Skeletal muscle satellite cell (primary cell): ENCODE measurements at regions not wholly inside any gene's neighbourhood (a gene's known extent, or its start where the extent isn't known, plus 50 kb on each side); places are given as distances from the start of the nearest gene placed in this dataset.

Experiments used
- H3K27me3 ChIP-seq: 2 replicates; pipeline ENCODE4 v1.7.0; 2013; ENCODE audit warnings: low read length; ENCODE audit not compliant: control insufficient read depth, insufficient read depth
- H3K36me3 ChIP-seq: 2 replicates; pipeline ENCODE4 v1.7.0; 2013; ENCODE audit warnings: mild to moderate bottlenecking, control low read depth, low read length; ENCODE audit not compliant: insufficient read depth
- H3K4me1 ChIP-seq: 2 replicates; pipeline ENCODE4 v1.7.0; 2013; ENCODE audit warnings: low read length; ENCODE audit not compliant: control insufficient read depth, insufficient read depth
- H3K4me2 ChIP-seq: 2 replicates; pipeline ENCODE4 v1.7.0; 2013; ENCODE audit warnings: mild to moderate bottlenecking, low read length
- H3K4me3 ChIP-seq: 2 replicates; pipeline ENCODE4 v1.7.0; 2013; ENCODE audit warnings: low read length
- H3K9ac ChIP-seq: 2 replicates; pipeline ENCODE4 v1.7.0; 2013; ENCODE audit warnings: mild to moderate bottlenecking, low read depth, low read length, moderate library complexity
- H3K9me3 ChIP-seq: replicated peaks from 2 replicates; pipeline ENCODE4 v1.7.0; 2013; ENCODE audit warnings: mild to moderate bottlenecking, control low read depth, low read length

DNA sequence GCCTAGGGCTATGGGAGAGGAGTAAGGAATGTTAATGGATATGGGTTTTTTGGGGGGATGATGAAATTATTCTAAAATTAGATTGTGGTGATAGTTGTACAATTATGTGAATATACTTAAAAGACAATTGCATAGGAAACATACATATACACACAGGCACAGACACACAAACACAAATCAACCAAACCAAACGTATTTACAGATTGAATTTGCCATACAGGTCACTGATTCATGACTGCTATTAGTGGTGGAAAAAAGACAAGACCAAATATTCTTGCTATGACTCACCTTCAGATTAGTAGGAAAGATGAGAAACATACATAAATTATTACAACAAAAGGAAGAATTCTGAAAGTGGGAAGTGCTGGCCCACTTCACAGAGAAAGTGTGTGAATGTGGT is 85.3 kb downstream of the C3orf38 start:
- Histone ChIP-seq H3K27me3 (no peaks in the 10 kb centered on the region), H3K9me3 (no peaks in the 10 kb centered on the region), H3K4me1 (no peaks in the 10 kb centered on the region), H3K9ac (no peak overlapping the region), H3K4me3 (no peak overlapping the region), H3K36me3 (no peaks in the 10 kb centered on the region), H3K4me2 (no peak overlapping the region)

DNA sequence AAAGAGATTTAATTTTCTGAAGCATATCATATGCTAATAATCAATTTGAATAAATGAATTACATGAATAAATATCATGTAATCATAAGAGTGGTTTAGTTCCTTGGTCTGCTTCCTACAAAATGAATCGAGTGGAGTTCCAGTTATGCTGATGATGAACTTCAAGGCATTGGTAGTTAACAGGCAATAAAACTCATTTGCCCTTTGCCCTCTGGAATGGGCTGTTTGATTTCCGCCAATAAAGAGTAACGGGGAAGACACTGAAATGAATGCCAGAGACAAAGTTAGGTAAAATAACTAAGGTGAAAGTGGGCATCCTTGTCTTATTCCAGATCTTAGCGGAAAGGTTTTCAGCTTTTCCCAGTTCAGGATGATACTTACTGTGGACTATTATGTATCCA is 90.1 kb downstream of the C3orf38 start:
- Histone ChIP-seq H3K27me3 (no peaks in the 10 kb centered on the region), H3K36me3 (no peaks in the 10 kb centered on the region), H3K9ac (no peak overlapping the region), H3K4me1 (no peaks in the 10 kb centered on the region), H3K4me3 (no peak overlapping the region), H3K4me2 (no peak overlapping the region), H3K9me3 (no peaks in the 10 kb centered on the region)

DNA sequence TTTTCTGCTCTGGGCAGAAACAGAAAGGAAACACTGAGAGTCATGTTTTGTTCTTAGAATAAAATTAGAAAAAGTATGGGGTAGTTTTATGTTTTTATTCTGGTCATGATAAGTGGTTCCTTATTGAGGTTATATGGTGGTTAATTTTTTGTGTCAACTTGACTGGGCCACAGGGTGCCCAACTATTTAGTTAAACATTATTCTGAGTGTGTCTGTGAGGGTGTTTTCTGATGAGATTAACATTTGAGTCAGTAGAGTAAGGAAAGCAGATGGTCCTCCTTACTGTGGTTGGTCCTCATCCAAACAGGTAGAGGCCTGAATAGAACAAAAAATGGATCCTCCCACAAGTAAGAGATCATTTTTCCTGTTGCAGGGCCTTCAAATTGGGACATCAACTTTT is 98.9 kb downstream of the C3orf38 start:
- H3K4me1 ChIP-seq: no peaks in the 10 kb centered on the region
- H3K9me3 ChIP-seq: no peaks in the 10 kb centered on the region
- no peak overlapping the region for H3K4me2 ChIP-seq
- H3K4me3 ChIP-seq: no peak overlapping the region
- no peaks in the 10 kb centered on the region for H3K36me3 ChIP-seq
- H3K27me3 ChIP-seq: no peaks in the 10 kb centered on the region
- H3K9ac ChIP-seq: no peak overlapping the region

DNA sequence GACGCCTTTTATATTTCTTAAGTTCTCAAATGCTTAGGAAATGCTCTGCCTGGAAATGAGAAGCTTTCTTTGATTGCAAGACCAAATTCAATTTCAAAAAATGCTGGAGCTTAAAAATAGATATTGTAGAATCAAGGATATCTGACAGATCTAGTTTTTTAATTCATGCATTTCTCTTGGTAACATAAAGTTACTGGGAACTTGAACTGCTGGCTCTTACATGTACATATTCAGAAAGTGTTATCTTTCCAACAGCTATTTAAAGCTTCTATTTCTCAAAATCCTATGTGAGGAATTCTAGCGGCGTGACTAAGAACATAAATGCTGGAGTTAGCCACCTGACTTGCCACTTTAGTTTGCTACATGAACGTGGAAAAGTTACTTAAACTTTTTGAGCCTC is 109.3 kb downstream of the C3orf38 start:
- Histone ChIP-seq H3K9ac (no peak overlapping the region), H3K4me3 (no peak overlapping the region), H3K27me3 (peaks cover 5% of the 10 kb centered on the region), H3K36me3 (no peaks in the 10 kb centered on the region), H3K4me1 (no peaks in the 10 kb centered on the region), H3K4me2 (no peak overlapping the region), H3K9me3 (no peaks in the 10 kb centered on the region)

DNA sequence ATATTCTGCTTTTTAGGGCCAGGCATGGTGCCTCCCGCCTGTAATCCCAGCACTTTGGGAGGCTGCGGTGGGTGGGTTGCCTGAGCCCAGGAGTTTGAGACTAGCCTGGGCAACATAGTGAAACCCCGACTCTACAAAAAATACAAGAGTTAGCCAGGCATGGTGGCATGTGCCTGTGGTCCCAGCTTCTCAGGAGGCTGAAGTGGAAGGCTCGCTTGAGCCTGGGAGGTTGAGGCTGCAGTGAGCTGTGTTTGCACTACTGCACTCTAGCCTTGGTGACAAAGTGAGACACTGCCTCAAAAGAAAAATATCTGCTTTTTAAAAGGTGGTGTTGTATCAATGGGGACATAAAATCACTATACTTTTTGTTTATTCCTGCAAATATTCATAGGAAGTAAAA is 112.8 kb downstream of the C3orf38 start:
- Histone ChIP-seq H3K9me3 (no peaks in the 10 kb centered on the region), H3K36me3 (no peaks in the 10 kb centered on the region), H3K4me2 (no peak overlapping the region), H3K4me1 (no peaks in the 10 kb centered on the region), H3K9ac (no peak overlapping the region), H3K4me3 (no peak overlapping the region), H3K27me3 (peaks cover 4% of the 10 kb centered on the region)

DNA sequence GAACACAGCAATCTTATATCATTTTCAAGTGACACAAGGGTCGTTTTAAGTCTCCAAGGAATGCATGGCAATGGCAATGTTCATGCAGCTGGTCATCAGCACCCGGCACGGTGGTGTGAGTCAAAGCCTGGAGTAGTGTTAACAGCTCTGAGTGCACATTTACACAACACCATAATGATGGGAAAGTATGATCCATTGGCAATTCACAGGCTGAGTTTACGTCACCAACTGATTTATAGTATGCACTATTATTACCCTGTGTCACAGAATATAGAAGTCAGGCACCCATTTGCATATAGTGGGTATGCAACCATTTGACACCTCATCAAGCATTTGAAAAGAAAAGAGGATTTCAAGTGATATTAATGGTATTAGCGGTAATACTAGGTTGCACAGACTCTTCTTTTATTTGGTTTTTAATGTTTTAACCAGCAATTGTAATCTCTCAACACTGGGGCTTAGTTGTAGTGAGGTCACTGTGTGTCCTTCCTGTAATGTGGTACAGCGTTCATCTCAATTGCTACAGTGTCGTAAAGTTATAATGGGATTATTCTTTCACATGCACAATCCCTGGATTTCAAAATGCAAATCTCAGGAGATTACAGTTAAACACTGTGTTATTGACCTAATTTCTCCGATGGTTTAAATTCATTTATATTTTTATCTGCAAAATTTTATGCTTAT is 113.8 kb downstream of the C3orf38 start:
- Histone ChIP-seq H3K36me3 (no peaks in the 10 kb centered on the region), H3K27me3 (peaks cover 4% of the 10 kb centered on the region), H3K9ac (no peak overlapping the region), H3K4me2 (no peak overlapping the region), H3K9me3 (no peaks in the 10 kb centered on the region), H3K4me1 (no peaks in the 10 kb centered on the region), H3K4me3 (no peak overlapping the region)

DNA sequence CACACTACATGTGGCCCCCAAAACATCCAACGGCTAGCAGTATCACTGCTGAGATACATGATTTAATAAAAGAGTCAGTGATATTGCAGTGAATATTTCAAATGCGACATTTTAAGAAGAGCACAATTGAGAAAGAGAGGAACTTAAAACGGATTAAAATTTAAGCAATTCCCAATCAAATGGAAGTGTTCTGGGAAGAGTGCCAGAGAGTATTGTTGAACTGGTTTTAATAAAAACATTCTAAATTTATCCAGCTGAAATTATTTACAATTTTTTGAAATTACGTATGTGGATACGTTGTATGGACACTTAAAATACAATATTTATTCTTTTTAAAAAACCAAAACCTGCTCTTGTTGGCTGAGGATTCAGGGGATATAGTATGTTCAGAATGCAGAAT is 117.7 kb downstream of the C3orf38 start:
- Histone ChIP-seq H3K4me2 (no peak overlapping the region), H3K9me3 (no peaks in the 10 kb centered on the region), H3K4me1 (no peaks in the 10 kb centered on the region), H3K4me3 (no peak overlapping the region), H3K9ac (no peak overlapping the region), H3K27me3 (no peaks in the 10 kb centered on the region), H3K36me3 (no peaks in the 10 kb centered on the region)

DNA sequence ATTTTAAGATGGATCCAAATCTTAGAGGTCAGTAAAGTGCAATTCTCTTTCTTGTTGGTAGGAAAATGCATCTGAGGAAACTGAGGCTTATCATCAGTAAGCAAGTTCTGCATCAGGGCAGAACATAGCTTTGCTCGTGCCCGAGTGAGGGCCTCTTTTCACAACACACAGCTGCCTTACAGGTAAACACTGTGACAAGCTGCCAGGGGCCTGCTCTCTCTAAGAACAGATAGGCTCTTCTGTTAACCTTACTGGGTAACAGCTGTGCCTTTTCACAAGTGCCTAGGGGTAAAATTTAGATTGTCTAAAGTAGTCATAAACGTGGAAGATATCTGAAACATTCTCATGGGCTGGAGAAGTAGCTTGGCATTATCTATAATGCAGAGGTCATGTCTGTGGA is 118.1 kb downstream of the C3orf38 start:
- Histone ChIP-seq H3K36me3 (no peaks in the 10 kb centered on the region), H3K9me3 (no peaks in the 10 kb centered on the region), H3K4me2 (no peak overlapping the region), H3K4me1 (no peaks in the 10 kb centered on the region), H3K4me3 (no peak overlapping the region), H3K9ac (no peak overlapping the region), H3K27me3 (no peaks in the 10 kb centered on the region)

DNA sequence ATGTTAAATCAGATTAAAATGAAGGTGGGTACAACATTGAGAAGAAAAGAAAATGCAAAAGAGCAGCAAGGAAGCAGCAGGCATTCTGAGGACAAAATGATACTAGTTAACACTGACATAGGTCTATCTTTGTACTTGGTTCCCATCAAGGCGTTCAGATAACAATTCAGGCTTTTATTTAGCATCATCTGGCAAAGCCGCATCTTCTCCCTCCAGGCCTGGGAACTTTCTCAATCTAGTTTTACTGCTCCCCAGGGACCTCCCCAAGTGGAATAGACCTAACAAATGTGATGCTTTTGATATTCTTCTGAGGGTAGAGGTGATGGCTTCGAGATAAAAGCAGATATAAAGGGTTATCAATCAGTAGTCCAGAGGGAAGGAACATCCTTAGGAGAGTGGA is 130.6 kb downstream of the C3orf38 start:
- Histone ChIP-seq H3K27me3 (no peaks in the 10 kb centered on the region), H3K4me1 (no peaks in the 10 kb centered on the region), H3K4me2 (no peak overlapping the region), H3K9ac (no peak overlapping the region), H3K4me3 (no peak overlapping the region), H3K9me3 (no peaks in the 10 kb centered on the region), H3K36me3 (no peaks in the 10 kb centered on the region)

DNA sequence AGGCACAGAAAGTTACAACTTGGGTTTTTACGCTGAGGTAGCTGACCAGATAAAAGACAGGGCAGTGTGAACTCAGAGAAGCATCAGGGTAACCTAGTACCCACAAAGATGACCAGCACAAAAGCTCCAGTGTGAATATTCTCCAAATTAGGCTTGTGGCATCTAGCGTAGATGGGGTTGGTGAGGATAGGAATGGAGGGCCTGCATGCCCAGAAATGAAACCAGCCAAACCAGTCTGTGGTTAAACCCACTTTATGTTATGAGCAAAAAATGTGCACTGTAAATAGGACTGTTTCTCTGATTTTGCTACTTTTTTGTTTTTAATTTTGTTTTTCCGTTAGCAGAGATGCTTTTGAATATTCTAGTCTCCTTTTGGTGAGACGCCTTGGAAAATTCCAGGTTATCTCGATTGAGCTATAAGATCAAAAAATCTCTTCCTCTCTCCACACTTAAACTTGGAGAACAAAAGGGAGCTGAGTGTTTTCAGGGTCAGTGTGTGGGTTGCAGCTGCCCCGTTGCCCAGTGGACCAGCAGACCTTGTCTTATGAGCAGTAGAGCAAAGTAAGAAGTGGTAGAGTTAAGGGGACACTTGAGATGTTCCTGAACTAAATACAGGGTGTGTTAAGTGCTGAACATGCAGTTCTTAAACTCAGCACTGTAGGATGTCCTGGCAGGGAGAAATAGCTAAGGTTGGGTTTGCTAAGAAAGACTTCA is 132.9 kb downstream of the C3orf38 start:
- Histone ChIP-seq H3K9ac (no peak overlapping the region), H3K4me1 (no peaks in the 10 kb centered on the region), H3K9me3 (no peaks in the 10 kb centered on the region), H3K4me2 (no peak overlapping the region), H3K4me3 (no peak overlapping the region), H3K36me3 (no peaks in the 10 kb centered on the region), H3K27me3 (no peaks in the 10 kb centered on the region)

DNA sequence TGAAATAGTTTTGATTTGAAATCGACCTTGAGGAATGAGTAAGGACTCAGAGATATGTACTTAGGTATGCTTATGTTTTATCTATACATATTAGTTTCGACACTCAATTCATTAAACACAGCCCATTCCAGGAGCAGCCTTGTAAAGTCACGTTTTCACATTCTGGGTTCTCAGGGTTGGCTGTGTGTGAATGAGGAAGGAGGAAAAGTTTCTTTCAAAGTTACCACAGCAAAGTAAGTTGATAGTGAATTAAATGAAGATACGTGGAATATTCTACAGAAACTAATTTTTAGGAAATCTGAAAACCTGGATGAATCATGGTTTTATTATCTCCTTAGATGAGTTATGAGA is 133.5 kb downstream of the C3orf38 start:
- Histone ChIP-seq H3K36me3 (no peaks in the 10 kb centered on the region), H3K4me3 (no peak overlapping the region), H3K4me1 (no peaks in the 10 kb centered on the region), H3K9me3 (no peaks in the 10 kb centered on the region), H3K4me2 (no peak overlapping the region), H3K9ac (no peak overlapping the region), H3K27me3 (no peaks in the 10 kb centered on the region)

DNA sequence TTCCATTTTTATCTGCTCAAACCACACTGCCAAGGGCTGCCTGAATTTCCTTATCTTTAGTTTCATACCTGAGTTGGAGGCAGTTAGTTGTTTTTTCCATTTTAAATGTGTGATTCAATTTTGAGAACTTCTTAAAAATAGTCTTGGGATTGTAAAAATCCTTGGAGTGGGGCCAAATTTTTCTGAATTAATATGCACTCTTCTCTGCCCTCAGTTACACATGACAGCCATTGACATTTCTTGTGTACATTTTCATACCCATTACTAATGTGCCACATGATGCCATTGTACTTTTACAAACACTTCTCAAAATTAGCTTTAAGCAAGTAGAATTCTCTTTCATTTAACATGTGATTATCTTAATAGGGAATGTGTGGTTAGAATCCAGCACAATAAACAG is 141.7 kb downstream of the C3orf38 start:
- H3K4me2 ChIP-seq: no peak overlapping the region
- no peak overlapping the region for H3K9ac ChIP-seq
- no peaks in the 10 kb centered on the region for H3K9me3 ChIP-seq
- H3K4me3 ChIP-seq: no peak overlapping the region
- H3K36me3 ChIP-seq: no peaks in the 10 kb centered on the region
- H3K27me3 ChIP-seq: no peaks in the 10 kb centered on the region
- H3K4me1 ChIP-seq: no peaks in the 10 kb centered on the region
